GM12872 (cell line): ENCODE measurements at regions not wholly inside any gene's neighbourhood (a gene's known extent, or its start where the extent isn't known, plus 50 kb on each side); places are given as distances from the start of the nearest gene placed in this dataset.

ENCODE experiments used
- TF ChIP-seq, protein P1 (sequence below): IDR thresholded peaks from 3 replicates; pipeline ENCODE4 v1.5.1; 2011; ENCODE audit warnings: low read depth, mild to moderate bottlenecking, low read length, moderate library complexity; ENCODE audit not compliant: insufficient read depth

DNA sequence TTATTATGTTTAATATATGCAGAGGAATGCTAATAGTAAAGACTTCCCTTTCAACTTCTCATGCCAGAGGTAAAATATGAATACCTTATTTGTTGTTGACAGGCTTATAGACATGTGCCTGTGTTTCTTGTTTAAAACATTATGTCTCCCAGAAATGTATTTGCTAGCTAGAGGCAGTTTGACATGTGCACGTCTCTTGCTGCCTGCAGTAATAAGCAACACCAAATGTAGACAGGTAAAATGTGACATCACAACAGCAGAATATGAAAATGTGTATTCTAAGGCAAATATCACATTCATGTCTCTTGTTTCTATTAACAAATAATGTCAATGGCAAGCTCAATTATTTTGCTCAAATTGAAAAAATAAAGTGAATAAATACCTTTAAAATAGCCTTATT is 80.2 kb upstream of the NEGR1 start:
- TF ChIP-seq, protein P1, sequence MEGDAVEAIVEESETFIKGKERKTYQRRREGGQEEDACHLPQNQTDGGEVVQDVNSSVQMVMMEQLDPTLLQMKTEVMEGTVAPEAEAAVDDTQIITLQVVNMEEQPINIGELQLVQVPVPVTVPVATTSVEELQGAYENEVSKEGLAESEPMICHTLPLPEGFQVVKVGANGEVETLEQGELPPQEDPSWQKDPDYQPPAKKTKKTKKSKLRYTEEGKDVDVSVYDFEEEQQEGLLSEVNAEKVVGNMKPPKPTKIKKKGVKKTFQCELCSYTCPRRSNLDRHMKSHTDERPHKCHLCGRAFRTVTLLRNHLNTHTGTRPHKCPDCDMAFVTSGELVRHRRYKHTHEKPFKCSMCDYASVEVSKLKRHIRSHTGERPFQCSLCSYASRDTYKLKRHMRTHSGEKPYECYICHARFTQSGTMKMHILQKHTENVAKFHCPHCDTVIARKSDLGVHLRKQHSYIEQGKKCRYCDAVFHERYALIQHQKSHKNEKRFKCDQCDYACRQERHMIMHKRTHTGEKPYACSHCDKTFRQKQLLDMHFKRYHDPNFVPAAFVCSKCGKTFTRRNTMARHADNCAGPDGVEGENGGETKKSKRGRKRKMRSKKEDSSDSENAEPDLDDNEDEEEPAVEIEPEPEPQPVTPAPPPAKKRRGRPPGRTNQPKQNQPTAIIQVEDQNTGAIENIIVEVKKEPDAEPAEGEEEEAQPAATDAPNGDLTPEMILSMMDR: no peak

DNA sequence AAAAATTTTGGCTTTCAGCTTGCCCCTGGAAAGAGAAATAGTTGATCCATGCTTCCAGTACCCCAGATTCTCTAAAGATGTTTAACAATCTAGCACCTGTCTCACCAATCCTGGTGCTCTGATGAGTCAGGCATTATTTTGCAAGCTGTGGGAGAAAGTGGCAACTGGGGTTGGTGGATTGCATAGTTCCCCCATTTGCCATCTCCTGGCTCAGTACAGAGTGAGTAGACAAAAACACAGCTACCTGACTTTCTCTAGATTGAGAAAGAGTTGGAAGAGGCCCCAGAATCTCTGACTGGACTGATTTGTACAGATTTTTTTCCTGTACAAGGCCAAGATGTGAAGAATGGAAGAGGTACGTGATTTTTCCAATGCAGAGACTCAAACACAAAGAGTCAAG is 75.1 kb upstream of the NEGR1 start:
- TF ChIP-seq, protein P1: no peak

DNA sequence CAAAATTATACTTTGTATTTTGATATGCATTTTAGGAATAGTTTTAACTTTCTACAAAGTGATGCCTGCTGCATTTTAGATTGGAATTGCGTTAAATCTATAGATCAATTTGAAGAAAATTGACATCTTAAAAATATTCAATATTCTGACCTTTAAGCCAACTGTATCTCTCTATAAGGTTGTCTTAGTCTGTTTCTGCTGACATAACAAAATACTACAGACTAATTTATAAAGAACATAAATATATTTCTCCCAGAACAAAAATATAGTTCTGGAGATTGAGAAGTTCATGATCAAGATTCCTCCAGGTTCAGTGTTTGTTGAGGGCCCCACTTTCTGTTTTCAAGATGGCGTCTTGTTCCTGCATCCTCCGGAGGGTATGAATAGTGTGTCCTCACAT is 73.6 kb upstream of the NEGR1 start:
- TF ChIP-seq, protein P1: no peak

DNA sequence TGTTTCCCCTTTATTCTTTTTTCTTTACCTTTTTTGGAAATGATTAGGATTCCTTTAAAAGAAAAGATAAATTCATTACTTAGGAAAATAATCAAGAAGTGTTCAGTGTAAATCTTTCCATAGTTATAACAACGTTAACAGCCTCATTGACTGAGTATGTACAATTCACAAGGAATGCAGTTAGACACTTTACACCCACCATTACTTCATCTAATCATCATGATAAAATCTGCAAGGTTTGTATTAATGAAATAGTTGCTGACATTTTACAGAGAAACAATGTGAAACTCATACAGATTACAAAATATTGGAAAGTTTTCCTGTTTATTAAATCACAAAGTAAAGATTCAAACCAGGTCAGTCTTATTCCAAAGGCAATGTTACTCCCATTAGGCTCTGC is 59.3 kb upstream of the NEGR1 start:
- TF ChIP-seq, protein P1: no peak

DNA sequence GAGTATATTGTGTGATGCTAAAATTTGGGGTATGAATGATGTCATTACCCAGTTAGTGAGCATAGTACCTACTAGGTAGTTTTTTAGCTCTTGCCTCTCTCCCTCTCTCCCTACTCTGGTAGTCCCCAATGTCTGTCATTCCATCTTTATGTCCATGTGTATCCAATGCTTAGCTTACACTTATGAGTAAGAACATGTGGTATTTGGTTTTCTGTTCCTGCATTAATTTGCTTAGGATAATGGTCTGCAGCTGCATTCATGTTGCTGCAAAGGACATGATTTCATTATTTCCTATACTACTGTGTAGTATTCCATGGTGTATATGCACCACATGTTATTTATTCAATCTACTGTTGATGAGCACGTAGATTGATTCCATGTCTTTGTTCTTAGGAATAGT is 54.4 kb upstream of the NEGR1 start:
- TF ChIP-seq, protein P1: no peak
